H1 (cell line): ENCODE measurements at regions not wholly inside any gene's neighbourhood (a gene's known extent, or its start where the extent isn't known, plus 50 kb on each side); places are given as distances from the start of the nearest gene placed in this dataset.

Source experiments
- CTCF ChIA-PET: fragments of 300-600 bp; sonication (Branson Sonifier 250); formaldehyde crosslinking; loops from one replicate; lab custom pipeline; 2021; ENCODE audit not compliant: partially characterized antibody; lab: Charles Lee
- POLR2A ChIA-PET: fragments of 300-600 bp; sonication (Branson Sonifier 250); formaldehyde crosslinking; loops from one replicate; lab custom pipeline; 2021; ENCODE audit warnings: inconsistent platforms; ENCODE audit not compliant: partially characterized antibody; lab: Charles Lee
- DNase-seq, 2 experiments: peaks; one replicate each; pipeline versions ENCODE4 v3.0.0 to v3.0.0-alpha.2; 2010 to 2022; ENCODE audit warnings: low spot score in 2 of 2, low read depth in 1 of 2, mixed read lengths in 1 of 2
- FAIRE-seq: peaks from 2 replicates; lab custom pipeline; 2011; peaks lifted over from hg19 to GRCh38; lab: Jason Lieb, UNC
- H2AFZ ChIP-seq: 2 replicates; pipeline ENCODE4 v1.8.1; 2012; ENCODE audit warnings: low read length, inconsistent platforms
- H2AK5ac ChIP-seq: 2 replicates; pipeline ENCODE4 v1.6.1; 2013; ENCODE audit warnings: low read depth, low read length
- H2BK120ac ChIP-seq: replicated peaks from 2 replicates; pipeline ENCODE3; 2013; ENCODE audit warnings: low read depth, low read length, inconsistent platforms
- H2BK12ac ChIP-seq: 2 replicates; pipeline ENCODE4 v1.6.1; 2013; ENCODE audit warnings: low read depth, low read length
- H2BK15ac ChIP-seq: 2 replicates; pipeline ENCODE4 v1.6.1; 2013; ENCODE audit warnings: low read length
- H2BK20ac ChIP-seq: 2 replicates; pipeline ENCODE4 v1.6.1; 2013; ENCODE audit warnings: low read length
- H2BK5ac ChIP-seq: 2 replicates; pipeline ENCODE4 v1.6.1; 2013; ENCODE audit warnings: low read depth, low read length
- H3K14ac ChIP-seq: 2 replicates; pipeline ENCODE4 v1.6.1; 2013; ENCODE audit warnings: inconsistent platforms; ENCODE audit not compliant: insufficient read length
- H3K18ac ChIP-seq: 2 replicates; pipeline ENCODE4 v1.6.1; 2013; ENCODE audit warnings: low read length; ENCODE audit errors: extremely low read depth
- H3K23ac ChIP-seq: 2 replicates; pipeline ENCODE4 v1.6.1; 2013; ENCODE audit warnings: inconsistent platforms; ENCODE audit not compliant: insufficient read length
- H3K23me2 ChIP-seq: 2 replicates; pipeline ENCODE4 v1.6.1; 2013; ENCODE audit warnings: low read depth, low read length
- H3K27ac ChIP-seq: 2 replicates; pipeline ENCODE4 v1.6.1; 2011; ENCODE audit warnings: low read depth, low read length, inconsistent platforms
- H3K27me3 ChIP-seq, 4 experiments: replicated peaks in 1 of 4; 1 replicate in 1 of 4; 2 replicates in 3 of 4; pipeline versions ENCODE4 v1.6.1 to v1.8.1; 2011 to 2013; ENCODE audit warnings: low read length in 3 of 4, mild to moderate bottlenecking in 3 of 4, inconsistent platforms in 2 of 4, mixed read lengths in 2 of 4, moderate library complexity in 1 of 4; ENCODE audit not compliant: control insufficient read depth in 3 of 4, insufficient read depth in 3 of 4; ENCODE audit errors: extremely low read depth in 1 of 4
- H3K36me3 ChIP-seq, 4 experiments: 2 replicates each; pipeline versions ENCODE4 v1.6.1 to v1.8.1; 2011 to 2013; ENCODE audit warnings: mild to moderate bottlenecking in 4 of 4, low read length in 3 of 4, moderate library complexity in 2 of 4, control low read depth in 1 of 4, inconsistent platforms in 1 of 4; ENCODE audit not compliant: insufficient read depth in 4 of 4, control insufficient read depth in 2 of 4
- H3K4ac ChIP-seq: replicated peaks from 2 replicates; pipeline ENCODE3; 2013; ENCODE audit warnings: low read length, low read depth, mixed read lengths, inconsistent platforms; ENCODE audit not compliant: insufficient read length
- H3K4me1 ChIP-seq, 4 experiments: replicated peaks in 1 of 4; 1 replicate in 1 of 4; 2 replicates in 3 of 4; pipeline versions ENCODE4 v1.6.1 to v1.8.1; 2011 to 2013; ENCODE audit warnings: low read length in 3 of 4, inconsistent platforms in 2 of 4, mixed read lengths in 1 of 4; ENCODE audit not compliant: insufficient read depth in 4 of 4, control insufficient read depth in 3 of 4
- H3K4me2 ChIP-seq, 2 experiments: 2 replicates each; pipeline versions ENCODE4 v1.6.1 to v1.8.1; 2011 to 2013; ENCODE audit warnings: low read depth in 2 of 2, low read length in 2 of 2, control low read depth in 1 of 2, inconsistent platforms in 1 of 2, mild to moderate bottlenecking in 1 of 2; ENCODE audit not compliant: insufficient read depth in 1 of 2
- H3K4me3 ChIP-seq, 4 experiments: fragments of 200-600, 300-600 bp in 1 of 4; sonication (generic), shearing (Covaris generic), sonication (Bioruptor Twin) in 1 of 4; 2 replicates each; pipeline versions ENCODE4 v1.5.1 to v1.8.1; 2011 to 2016; ENCODE audit warnings: low read length in 4 of 4, low read depth in 3 of 4, control low read depth in 2 of 4, inconsistent platforms in 2 of 4, mild to moderate bottlenecking in 2 of 4, mixed read lengths in 1 of 4, moderate library complexity in 1 of 4; ENCODE audit not compliant: insufficient read depth in 2 of 4; ENCODE audit errors: extremely low read depth in 1 of 4
- H3K56ac ChIP-seq: replicated peaks from 2 replicates; pipeline ENCODE3; 2013; ENCODE audit warnings: low read depth, mild to moderate bottlenecking, mixed read lengths, low read length, inconsistent platforms; ENCODE audit not compliant: insufficient read length
- H3K79me1 ChIP-seq: 2 replicates; pipeline ENCODE4 v1.6.1; 2013; ENCODE audit warnings: low read depth, low read length, control low read depth
- H3K79me2 ChIP-seq, 2 experiments: 2 replicates each; pipeline versions ENCODE4 v1.6.1 to v1.8.1; 2012 to 2013; ENCODE audit warnings: low read length in 2 of 2, mild to moderate bottlenecking in 2 of 2, inconsistent platforms in 1 of 2; ENCODE audit not compliant: insufficient read depth in 2 of 2, control insufficient read depth in 1 of 2
- H3K9ac ChIP-seq, 4 experiments: replicated peaks in 1 of 4; 1 replicate in 1 of 4; 2 replicates in 3 of 4; pipeline versions ENCODE4 v1.6.1 to v1.8.1; 2011 to 2013; ENCODE audit warnings: low read depth in 3 of 4, low read length in 3 of 4, control low read depth in 2 of 4, mild to moderate bottlenecking in 2 of 4, moderate library complexity in 2 of 4, inconsistent platforms in 1 of 4; ENCODE audit errors: extremely low read depth in 1 of 4
- H3K9me3 ChIP-seq, 2 experiments: 2 replicates each; pipeline versions ENCODE4 v1.6.1 to v1.8.1; 2012 to 2013; ENCODE audit warnings: mild to moderate bottlenecking in 2 of 2, moderate library complexity in 2 of 2, control low read depth in 1 of 2, inconsistent platforms in 1 of 2, low read depth in 1 of 2, low read length in 1 of 2, mixed read lengths in 1 of 2; ENCODE audit not compliant: insufficient read depth in 2 of 2
- H4K20me1 ChIP-seq, 2 experiments: replicated peaks in 1 of 2; 2 replicates each; pipeline versions ENCODE3 to v1.8.1; 2011 to 2013; ENCODE audit warnings: inconsistent platforms in 2 of 2, low read length in 2 of 2, mild to moderate bottlenecking in 1 of 2; ENCODE audit not compliant: insufficient read depth in 2 of 2, control insufficient read depth in 1 of 2
- H4K5ac ChIP-seq: 2 replicates; pipeline ENCODE4 v1.6.1; 2013; ENCODE audit warnings: low read length, low read depth, mixed read lengths, inconsistent platforms; ENCODE audit not compliant: insufficient read length
- H4K8ac ChIP-seq: 2 replicates; pipeline ENCODE4 v1.8.0; 2013; ENCODE audit warnings: mild to moderate bottlenecking, moderate library complexity, low read length, inconsistent platforms; ENCODE audit not compliant: insufficient read depth; ENCODE audit errors: extremely low read depth
- H4K91ac ChIP-seq: replicated peaks from 2 replicates; pipeline ENCODE3; 2013; ENCODE audit warnings: low read length, mixed read lengths, inconsistent platforms; ENCODE audit not compliant: insufficient read length
- CHD1 ChIP-seq: IDR thresholded peaks from 2 replicates; pipeline ENCODE4 v1.6.1; 2012; ENCODE audit warnings: low read depth, low read length, improper control_type of control experiment
- EP300 ChIP-seq, 2 experiments: IDR thresholded peaks; 1 replicate in 1 of 2; 2 replicates in 1 of 2; pipeline ENCODE4 v1.6.1; 2011 to 2012; ENCODE audit warnings: low read depth in 2 of 2, low read length in 2 of 2, mild to moderate bottlenecking in 2 of 2, borderline replicate concordance in 1 of 2, inconsistent platforms in 1 of 2, moderate library complexity in 1 of 2
- JUN ChIP-seq: IDR thresholded peaks from 2 replicates; pipeline ENCODE4 v1.6.1; 2011; ENCODE audit warnings: low read depth, mild to moderate bottlenecking, improper control_type of control experiment, low read length
- MAFK ChIP-seq: IDR thresholded peaks from 2 replicates; pipeline ENCODE4 v1.6.1; 2012; ENCODE audit warnings: low read depth, mild to moderate bottlenecking, improper control_type of control experiment, low read length
- POLR2A ChIP-seq, 2 experiments: IDR thresholded peaks; 1 replicate in 1 of 2; 2 replicates in 1 of 2; pipeline ENCODE4 v1.6.1; 2011; ENCODE audit warnings: low read depth in 2 of 2, low read length in 2 of 2, mild to moderate bottlenecking in 2 of 2; ENCODE audit errors: control extremely low read depth in 1 of 2
- RFX5 ChIP-seq: IDR thresholded peaks from 2 replicates; pipeline ENCODE4 v1.6.1; 2011; ENCODE audit warnings: low read depth, low read length, improper control_type of control experiment, borderline replicate concordance
- SIX5 ChIP-seq: IDR thresholded peaks from 2 replicates; pipeline ENCODE4 v1.6.1; 2011; ENCODE audit warnings: mild to moderate bottlenecking, low read depth, low read length
- SP2 ChIP-seq: IDR thresholded peaks from 2 replicates; pipeline ENCODE4 v1.6.1; 2012; ENCODE audit warnings: mild to moderate bottlenecking, low read length, inconsistent platforms
- WGBS, 2 experiments: shearing (Covaris generic) in 1 of 2; methylation state at CpG; one replicate each; pipeline versions ENCODE4 v1.1.6 to v1.1.7; 2013 to 2015; ENCODE audit warnings: low lambda C conversion rate in 2 of 2, mixed read lengths in 2 of 2, inconsistent platforms in 1 of 2, low coverage in 1 of 2, missing lambda C conversion rate in 1 of 2; ENCODE audit not compliant: insufficient replicate concordance in 2 of 2, insufficient coverage in 1 of 2, insufficient read length in 1 of 2; ENCODE audit errors: extremely low coverage in 1 of 2, missing lambda C conversion rate in 1 of 2; 5-methylcytosine and 5-hydroxymethylcytosine counted together

DNA sequence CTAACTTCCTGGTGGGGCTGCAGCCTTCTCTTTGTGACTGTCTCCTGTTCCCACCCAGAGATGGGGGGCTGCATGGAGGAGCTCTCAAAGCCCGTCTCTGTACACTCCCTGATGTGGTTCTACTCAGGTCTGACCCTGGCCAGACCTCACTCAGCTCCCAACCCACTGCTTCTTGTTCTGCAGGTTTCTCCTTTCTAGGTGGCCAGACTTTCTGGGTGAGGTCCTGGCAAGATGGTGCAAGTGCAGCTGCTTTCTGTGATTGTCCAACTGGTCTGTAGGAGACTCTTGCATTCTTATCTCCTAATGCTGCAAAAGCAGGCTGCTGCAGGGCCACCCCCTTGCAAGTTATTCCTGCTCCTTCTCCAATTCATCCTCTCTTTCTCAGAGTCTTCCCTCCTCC lies 77.4 kb upstream of the XCR1 start:
- H3K79me1 ChIP-seq: no peaks in the 10 kb centered on the region
- H3K9me3 ChIP-seq: no peaks in the 10 kb centered on the region
- no peaks in the 10 kb centered on the region for H3K79me2 ChIP-seq
- DNase-seq (no peak), FAIRE-seq (no peak)
- no peak overlapping the region for H2AK5ac ChIP-seq
- no peak overlapping the region for H2BK15ac ChIP-seq
- no peaks in the 10 kb centered on the region for H4K20me1 ChIP-seq
- H3K4me2 ChIP-seq: no peak overlapping the region
- H2BK5ac ChIP-seq: no peak overlapping the region
- ChIA-PET POLR2A (no interaction called here), CTCF (interaction anchor here (1.0 to 3.2 kb wide), 8 partner anchors 11 to 322 kb away, joined by 3 to 22 read pairs (median 4); partner anchors contain the start of genes CCR1 and CCR5)
- no peaks in the 10 kb centered on the region for H3K4me1 ChIP-seq
- WGBS, 2 experiments: 100% methylated on average over 1 of the region's 1 CpG; no CpG with 5 or more reads in 1 of the 2 experiments
- no peak overlapping the region for H4K91ac ChIP-seq
- no peak overlapping the region for H4K5ac ChIP-seq
- no peak overlapping the region for H3K9ac ChIP-seq
- H4K8ac ChIP-seq: no peak overlapping the region
- H2BK120ac ChIP-seq: no peak overlapping the region
- no peaks in the 10 kb centered on the region for H3K27me3 ChIP-seq
- H3K23me2 ChIP-seq: peaks cover 2% of the 10 kb centered on the region; the same call in 1 of the 2 replicates
- H2BK20ac ChIP-seq: no peak overlapping the region
- H3K4me3 ChIP-seq: no peak overlapping the region
- H3K4ac ChIP-seq: no peak overlapping the region
- H3K18ac ChIP-seq: no peak overlapping the region
- no peak overlapping the region for H2AFZ ChIP-seq
- no peak overlapping the region for H3K27ac ChIP-seq
- no peak overlapping the region for H2BK12ac ChIP-seq
- no peak overlapping the region for H3K14ac ChIP-seq
- H3K56ac ChIP-seq: no peak overlapping the region
- H3K23ac ChIP-seq: no peak overlapping the region
- TF ChIP-seq MAFK (no peak), EP300 (IDR thresholded peaks at IDR 0.05; ENCODE audit: borderline replicate concordance in 1 of 2, low read depth in 2 of 2, low read length in 2 of 2) (no peak), SP2 (no peak), CHD1 (no peak), SIX5 (no peak), JUN (no peak), RFX5 (no peak), POLR2A (IDR thresholded peaks at IDR 0.05; ENCODE audit: control extremely low read depth in 1 of 2, low read depth in 2 of 2, low read length in 2 of 2) (no peak)
- no peaks in the 10 kb centered on the region for H3K36me3 ChIP-seq
